SK-N-SH (cell line): ENCODE measurements at regions not wholly inside any gene's neighbourhood (a gene's known extent, or its start where the extent isn't known, plus 50 kb on each side); places are given as distances from the start of the nearest gene placed in this dataset.

ENCODE experiments used
- CTCF ChIA-PET: fragments of 300-600, 350-600 bp; formaldehyde crosslinking; extraction: SDS; loops from one replicate; lab custom pipeline; 2021; lab: Yijun Ruan, JAX
- POLR2A ChIA-PET: fragments of 350-600 bp; sonication (Branson Sonifier 250); formaldehyde crosslinking; extraction: SDS; loops from one replicate; lab custom pipeline; 2020; ENCODE audit warnings: antibody characterized with exemption, inconsistent platforms; lab: Yijun Ruan, JAX
- DNase-seq: peaks from one replicate; pipeline ENCODE4 v3.0.0; 2012
- H2AFZ ChIP-seq: fragments of 200-600 bp; sonication (generic); 2 replicates; pipeline ENCODE4 v1.8.1; 2016; ENCODE audit warnings: antibody characterized with exemption, mild to moderate bottlenecking, low read depth
- H3F3A ChIP-seq: fragments of 200-600 bp; sonication (generic); replicated peaks from 2 replicates; pipeline ENCODE3; 2016; ENCODE audit warnings: antibody characterized with exemption, mild to moderate bottlenecking; ENCODE audit not compliant: insufficient read depth
- H3K27ac ChIP-seq, 2 experiments: fragments of 200-500 bp in 1 of 2; fragments of 200-600 bp in 1 of 2; sonication (Bioruptor generic) in 1 of 2; sonication (generic), shearing (Covaris generic) in 1 of 2; 2 replicates each; pipeline versions ENCODE4 v1.5.1 to v1.6.1; 2014 to 2016; ENCODE audit warnings: low read depth in 2 of 2, inconsistent platforms in 1 of 2, low read length in 1 of 2, mild to moderate bottlenecking in 1 of 2, mixed read lengths in 1 of 2
- H3K27me3 ChIP-seq: fragments of 200-600 bp; sonication (generic), shearing (Covaris generic); 2 replicates; pipeline ENCODE4 v1.6.1; 2016; ENCODE audit warnings: mixed run types; ENCODE audit not compliant: insufficient read depth
- H3K36me3 ChIP-seq, 2 experiments: fragments of 200-500 bp in 1 of 2; fragments of 200-600 bp in 1 of 2; sonication (Bioruptor generic) in 1 of 2; sonication (generic) in 1 of 2; replicated peaks in 1 of 2; 2 replicates each; pipeline versions ENCODE3 to v1.5.1; 2014 to 2016; ENCODE audit warnings: low read length in 1 of 2, mild to moderate bottlenecking in 1 of 2; ENCODE audit not compliant: insufficient read depth in 2 of 2, control insufficient read depth in 1 of 2
- H3K4me1 ChIP-seq, 2 experiments: fragments of 200-500 bp in 1 of 2; fragments of 200-600 bp in 1 of 2; sonication (Bioruptor generic) in 1 of 2; sonication (generic), shearing (Covaris generic) in 1 of 2; 2 replicates each; pipeline versions ENCODE4 v1.5.1 to v1.6.1; 2014 to 2016; ENCODE audit warnings: low read depth in 1 of 2, low read length in 1 of 2, mixed run types in 1 of 2; ENCODE audit not compliant: insufficient read depth in 2 of 2, control insufficient read depth in 1 of 2
- H3K4me2 ChIP-seq: fragments of 200-600 bp; sonication (generic), shearing (Covaris generic); 2 replicates; pipeline ENCODE4 v1.6.1; 2017; ENCODE audit warnings: mixed run types
- H3K4me3 ChIP-seq, 2 experiments: fragments of 200-500 bp in 1 of 2; fragments of 200-600 bp in 1 of 2; sonication (Bioruptor generic) in 1 of 2; sonication (generic), shearing (Covaris generic) in 1 of 2; 2 replicates each; pipeline versions ENCODE4 v1.5.1 to v1.8.1; 2014 to 2016; ENCODE audit warnings: low read depth in 2 of 2, inconsistent platforms in 1 of 2, low read length in 1 of 2, mild to moderate bottlenecking in 1 of 2, mixed read lengths in 1 of 2, moderate library complexity in 1 of 2
- H3K79me2 ChIP-seq: fragments of 200-600 bp; sonication (generic); 2 replicates; pipeline ENCODE4 v1.8.1; 2017; ENCODE audit warnings: mild to moderate bottlenecking; ENCODE audit not compliant: insufficient read depth
- H3K9ac ChIP-seq: fragments of 200-600 bp; sonication (generic); 2 replicates; pipeline ENCODE4 v1.6.1; 2017; ENCODE audit warnings: mixed run types
- H3K9me2 ChIP-seq: fragments of 200-600 bp; sonication (generic); 2 replicates; pipeline ENCODE4 v1.6.1; 2017; ENCODE audit warnings: mixed run types
- H3K9me3 ChIP-seq: fragments of 200-600 bp; sonication (generic); 2 replicates; pipeline ENCODE4 v1.6.1; 2017; ENCODE audit warnings: mixed run types, mild to moderate bottlenecking, moderate library complexity
- H4K20me1 ChIP-seq: fragments of 200-600 bp; sonication (generic); 2 replicates; pipeline ENCODE4 v1.6.1; 2017; ENCODE audit warnings: mild to moderate bottlenecking, mixed run types; ENCODE audit not compliant: insufficient read depth
- CHD2 ChIP-seq: fragments of 150-350 bp; IDR thresholded peaks from 2 replicates; pipeline ENCODE4 v1.6.1; 2018; ENCODE audit warnings: low read length; ENCODE audit not compliant: partially characterized antibody
- GABPA ChIP-seq: IDR thresholded peaks from 2 replicates; pipeline ENCODE4 v1.4.0; 2012; ENCODE audit warnings: low read depth, mild to moderate bottlenecking
- MEF2A ChIP-seq: IDR thresholded peaks from 2 replicates; pipeline ENCODE4 v1.4.0; 2012; ENCODE audit warnings: low read depth, borderline replicate concordance
- NRF1 ChIP-seq: IDR thresholded peaks from 2 replicates; pipeline ENCODE4 v1.6.1; 2012; ENCODE audit warnings: low read depth, mild to moderate bottlenecking, low read length
- RCOR1 ChIP-seq: fragments of 150-350 bp; IDR thresholded peaks from 2 replicates; pipeline ENCODE4 v1.6.1; 2017; ENCODE audit warnings: antibody characterized with exemption, low read length
- RXRA ChIP-seq: IDR thresholded peaks from 2 replicates; pipeline ENCODE4 v1.4.0; 2012; ENCODE audit warnings: low read depth, mild to moderate bottlenecking, borderline replicate concordance
- TEAD4 ChIP-seq: IDR thresholded peaks from 2 replicates; pipeline ENCODE4 v1.4.0; 2012; ENCODE audit warnings: mild to moderate bottlenecking, borderline replicate concordance; ENCODE audit not compliant: insufficient read depth
- YY1 ChIP-seq: IDR thresholded peaks from 2 replicates; pipeline ENCODE4 v1.4.0; 2012; ENCODE audit warnings: low read depth, mild to moderate bottlenecking
- WGBS: methylation state at CpG from one replicate; pipeline ENCODE4 v1.1.6; 2017; ENCODE audit warnings: low lambda C conversion rate; 5-methylcytosine and 5-hydroxymethylcytosine counted together
- TF ChIP-seq, protein P1 (sequence below): IDR thresholded peaks from 2 replicates; pipeline ENCODE4 v1.6.1; 2012; ENCODE audit warnings: mild to moderate bottlenecking, low read depth, low read length, moderate library complexity
- TF ChIP-seq, protein P2 (sequence below): IDR thresholded peaks from 2 replicates; pipeline ENCODE4 v1.4.0; 2012; ENCODE audit warnings: low read depth, borderline replicate concordance
- TF ChIP-seq, protein P3 (sequence below): IDR thresholded peaks from 2 replicates; pipeline ENCODE4; 2012

DNA sequence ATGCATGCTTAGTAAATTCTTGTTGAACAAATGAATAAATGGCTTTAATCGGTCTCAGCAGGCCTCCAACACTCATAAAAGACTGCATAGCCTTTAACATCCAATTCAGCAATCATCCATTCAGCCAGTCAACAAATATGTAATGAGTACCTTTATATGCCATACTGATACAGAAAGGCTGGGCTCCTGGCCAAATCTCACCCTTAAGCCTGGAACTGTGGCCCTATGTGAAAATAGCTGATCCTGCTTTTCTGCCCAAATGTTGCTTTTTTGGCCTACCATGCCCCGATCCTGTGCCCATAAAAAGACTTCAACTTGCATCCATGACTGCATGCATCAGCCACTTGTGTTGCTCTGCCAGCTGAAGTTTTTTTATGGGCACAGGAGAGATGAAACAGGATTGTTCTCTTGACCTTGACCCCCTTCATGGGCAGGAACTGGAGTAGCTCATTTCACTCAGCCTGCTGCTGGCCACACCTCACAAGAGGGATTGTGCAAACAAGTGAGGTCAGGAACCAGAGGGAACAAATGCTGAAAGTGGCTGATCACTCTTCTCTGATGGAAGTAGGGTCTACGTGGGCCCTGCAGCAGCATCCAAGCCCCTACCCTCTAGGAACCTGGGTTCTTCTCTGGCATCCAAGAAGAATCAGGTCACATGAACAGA lies 75.6 kb downstream of the NPY1R start:
- TF ChIP-seq CHD2 (no peak), TEAD4 (no peak), NRF1 (no peak), RXRA (no peak), YY1 (no peak), MEF2A (no peak), GABPA (no peak), RCOR1 (no peak)
- TF ChIP-seq, protein P1, sequence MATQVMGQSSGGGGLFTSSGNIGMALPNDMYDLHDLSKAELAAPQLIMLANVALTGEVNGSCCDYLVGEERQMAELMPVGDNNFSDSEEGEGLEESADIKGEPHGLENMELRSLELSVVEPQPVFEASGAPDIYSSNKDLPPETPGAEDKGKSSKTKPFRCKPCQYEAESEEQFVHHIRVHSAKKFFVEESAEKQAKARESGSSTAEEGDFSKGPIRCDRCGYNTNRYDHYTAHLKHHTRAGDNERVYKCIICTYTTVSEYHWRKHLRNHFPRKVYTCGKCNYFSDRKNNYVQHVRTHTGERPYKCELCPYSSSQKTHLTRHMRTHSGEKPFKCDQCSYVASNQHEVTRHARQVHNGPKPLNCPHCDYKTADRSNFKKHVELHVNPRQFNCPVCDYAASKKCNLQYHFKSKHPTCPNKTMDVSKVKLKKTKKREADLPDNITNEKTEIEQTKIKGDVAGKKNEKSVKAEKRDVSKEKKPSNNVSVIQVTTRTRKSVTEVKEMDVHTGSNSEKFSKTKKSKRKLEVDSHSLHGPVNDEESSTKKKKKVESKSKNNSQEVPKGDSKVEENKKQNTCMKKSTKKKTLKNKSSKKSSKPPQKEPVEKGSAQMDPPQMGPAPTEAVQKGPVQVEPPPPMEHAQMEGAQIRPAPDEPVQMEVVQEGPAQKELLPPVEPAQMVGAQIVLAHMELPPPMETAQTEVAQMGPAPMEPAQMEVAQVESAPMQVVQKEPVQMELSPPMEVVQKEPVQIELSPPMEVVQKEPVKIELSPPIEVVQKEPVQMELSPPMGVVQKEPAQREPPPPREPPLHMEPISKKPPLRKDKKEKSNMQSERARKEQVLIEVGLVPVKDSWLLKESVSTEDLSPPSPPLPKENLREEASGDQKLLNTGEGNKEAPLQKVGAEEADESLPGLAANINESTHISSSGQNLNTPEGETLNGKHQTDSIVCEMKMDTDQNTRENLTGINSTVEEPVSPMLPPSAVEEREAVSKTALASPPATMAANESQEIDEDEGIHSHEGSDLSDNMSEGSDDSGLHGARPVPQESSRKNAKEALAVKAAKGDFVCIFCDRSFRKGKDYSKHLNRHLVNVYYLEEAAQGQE = no peak
- TF ChIP-seq, protein P2, sequence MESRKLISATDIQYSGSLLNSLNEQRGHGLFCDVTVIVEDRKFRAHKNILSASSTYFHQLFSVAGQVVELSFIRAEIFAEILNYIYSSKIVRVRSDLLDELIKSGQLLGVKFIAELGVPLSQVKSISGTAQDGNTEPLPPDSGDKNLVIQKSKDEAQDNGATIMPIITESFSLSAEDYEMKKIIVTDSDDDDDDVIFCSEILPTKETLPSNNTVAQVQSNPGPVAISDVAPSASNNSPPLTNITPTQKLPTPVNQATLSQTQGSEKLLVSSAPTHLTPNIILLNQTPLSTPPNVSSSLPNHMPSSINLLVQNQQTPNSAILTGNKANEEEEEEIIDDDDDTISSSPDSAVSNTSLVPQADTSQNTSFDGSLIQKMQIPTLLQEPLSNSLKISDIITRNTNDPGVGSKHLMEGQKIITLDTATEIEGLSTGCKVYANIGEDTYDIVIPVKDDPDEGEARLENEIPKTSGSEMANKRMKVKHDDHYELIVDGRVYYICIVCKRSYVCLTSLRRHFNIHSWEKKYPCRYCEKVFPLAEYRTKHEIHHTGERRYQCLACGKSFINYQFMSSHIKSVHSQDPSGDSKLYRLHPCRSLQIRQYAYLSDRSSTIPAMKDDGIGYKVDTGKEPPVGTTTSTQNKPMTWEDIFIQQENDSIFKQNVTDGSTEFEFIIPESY = no peak
- TF ChIP-seq, protein P3, sequence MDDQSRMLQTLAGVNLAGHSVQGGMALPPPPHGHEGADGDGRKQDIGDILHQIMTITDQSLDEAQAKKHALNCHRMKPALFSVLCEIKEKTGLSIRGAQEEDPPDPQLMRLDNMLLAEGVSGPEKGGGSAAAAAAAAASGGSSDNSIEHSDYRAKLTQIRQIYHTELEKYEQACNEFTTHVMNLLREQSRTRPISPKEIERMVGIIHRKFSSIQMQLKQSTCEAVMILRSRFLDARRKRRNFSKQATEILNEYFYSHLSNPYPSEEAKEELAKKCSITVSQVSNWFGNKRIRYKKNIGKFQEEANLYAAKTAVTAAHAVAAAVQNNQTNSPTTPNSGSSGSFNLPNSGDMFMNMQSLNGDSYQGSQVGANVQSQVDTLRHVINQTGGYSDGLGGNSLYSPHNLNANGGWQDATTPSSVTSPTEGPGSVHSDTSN = no peak
- Histone ChIP-seq H4K20me1 (no peaks in the 10 kb centered on the region), H3K4me3 (no peak overlapping the region), H3K9me2 (no peaks in the 10 kb centered on the region), H3F3A (no peaks in the 10 kb centered on the region), H3K9ac (no peak overlapping the region), H3K27me3 (peaks cover 7% of the 10 kb centered on the region; the same call in 1 of the 2 replicates), H3K4me2 (no peak overlapping the region), H3K27ac (no peak overlapping the region), H3K4me1 (no peaks in the 10 kb centered on the region), H2AFZ (no peak overlapping the region), H3K9me3 (no peaks in the 10 kb centered on the region), H3K36me3 (no peaks in the 10 kb centered on the region), H3K79me2 (no peaks in the 10 kb centered on the region)
- DNase-seq = no peak
- ChIA-PET CTCF (no interaction called here), POLR2A (no interaction called here)
- 0% methylated on average over 3 of the region's 3 CpGs for WGBS
